ENCODE measurements at regions not wholly inside any gene's neighbourhood (a gene's known extent, or its start where the extent isn't known, plus 50 kb on each side); places are given as distances from the start of the nearest gene placed in this dataset.
A peak's percentile ranks its signal among the peaks of the same experiment; 100 is the strongest.
"Not testable (repeated sequence)": the region's sequence is repeated elsewhere in the genome, so short reads cannot be mapped to it uniquely, and the experiment has no call there.

DNA sequence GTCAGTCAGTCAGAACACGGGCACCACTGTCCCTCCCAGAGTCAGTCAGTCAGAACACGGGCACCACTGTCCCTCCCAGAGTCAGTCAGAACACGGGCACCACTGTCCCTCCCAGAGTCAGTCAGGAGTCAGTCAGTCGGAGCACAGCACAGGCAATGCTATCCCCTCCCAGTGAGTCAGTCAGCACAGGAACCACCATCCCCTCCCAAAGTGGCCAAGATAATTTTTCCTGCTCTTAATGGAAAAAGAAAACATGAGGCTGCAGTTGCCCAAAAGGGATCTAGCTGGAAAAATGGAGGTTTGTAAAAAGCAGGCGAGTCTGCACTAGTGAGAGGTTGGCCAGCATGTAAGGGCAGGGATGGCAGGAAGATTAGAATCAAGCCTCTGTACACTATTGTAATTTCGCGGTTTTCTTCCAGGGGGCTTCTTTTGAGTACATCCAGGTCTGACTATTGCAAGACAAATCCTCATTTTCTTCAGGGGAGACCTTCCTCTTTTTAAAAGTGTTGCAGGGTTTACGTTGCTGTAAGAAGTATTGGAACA, 213.8 kb downstream of the SIPA1L2 start:
- ChIA-PET CTCF (no interaction called here), POLR2A (no interaction called here)
- 59% methylated on average over 6 of the region's 8 CpGs for WGBS (ENCODE audit: low lambda C conversion rate)

DNA sequence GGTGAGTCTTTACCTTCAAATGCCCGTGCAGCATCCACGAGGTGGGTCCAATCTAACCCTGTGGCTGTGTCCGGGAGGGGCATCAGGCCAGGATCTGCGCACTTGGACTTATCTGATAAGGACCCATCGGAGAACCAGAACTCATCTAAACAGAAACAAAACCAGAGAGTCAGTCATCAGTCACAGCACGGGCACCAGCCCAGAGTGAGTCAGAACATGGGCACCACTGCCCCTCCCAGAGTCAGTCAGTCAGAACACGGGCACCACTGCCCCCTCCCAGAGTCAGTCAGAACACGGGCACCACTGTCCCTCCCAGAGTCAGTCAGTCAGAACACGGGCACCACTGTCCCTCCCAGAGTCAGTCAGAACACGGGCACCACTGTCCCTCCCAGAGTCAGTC, 214.5 kb downstream of the SIPA1L2 start:
- POLR2A ChIA-PET; H2AFZ ChIP-seq (ENCODE audit: low read depth); H3K4me2 ChIP-seq; H3K79me2 ChIP-seq (ENCODE audit: insufficient read depth); H3K9me3 ChIP-seq; H3K36me3 ChIP-seq (replicated peaks in 1 of 2; ENCODE audit: control insufficient read depth in 1 of 2, insufficient read depth in 2 of 2, low read length in 1 of 2); H3K9me2 ChIP-seq; H3K27ac ChIP-seq (ENCODE audit: low read depth in 2 of 2, low read length in 1 of 2); H3K27me3 ChIP-seq (ENCODE audit: insufficient read depth); H3K4me1 ChIP-seq (ENCODE audit: control insufficient read depth in 1 of 2, insufficient read depth in 2 of 2, low read depth in 1 of 2, low read length in 1 of 2); H4K20me1 ChIP-seq (ENCODE audit: insufficient read depth); H3F3A ChIP-seq (replicated peaks; ENCODE audit: insufficient read depth); CTCF ChIA-PET; H3K4me3 ChIP-seq (ENCODE audit: low read depth in 2 of 2, low read length in 1 of 2); DNase-seq; H3K9ac ChIP-seq: not testable (repeated sequence)
- 65% methylated on average over 9 of the region's 10 CpGs for WGBS (ENCODE audit: low lambda C conversion rate)

More for the DNA sequence above, 213.8 kb downstream of the SIPA1L2 start:
- Histone ChIP-seq H2AFZ (ENCODE audit: low read depth) (no peak overlapping the region), H3K4me1 (ENCODE audit: control insufficient read depth in 1 of 2, insufficient read depth in 2 of 2, low read depth in 1 of 2, low read length in 1 of 2) (peaks cover 0 to 2% of the 10 kb centered on the region in 2 experiments; a peak in 1 of 4 replicates), H3K27me3 (ENCODE audit: insufficient read depth) (no peaks in the 10 kb centered on the region), H4K20me1 (ENCODE audit: insufficient read depth) (no peaks in the 10 kb centered on the region), H3K9me3 (no peaks in the 10 kb centered on the region), H3K4me3 (ENCODE audit: low read depth in 2 of 2, low read length in 1 of 2) (no peak overlapping the region), H3F3A (replicated peaks; ENCODE audit: insufficient read depth) (no peaks in the 10 kb centered on the region), H3K27ac (ENCODE audit: low read depth in 2 of 2, low read length in 1 of 2) (no peak overlapping the region), H3K79me2 (ENCODE audit: insufficient read depth) (no peaks in the 10 kb centered on the region), H3K36me3 (replicated peaks in 1 of 2; ENCODE audit: control insufficient read depth in 1 of 2, insufficient read depth in 2 of 2, low read length in 1 of 2) (no peaks in the 10 kb centered on the region), H3K4me2 (no peak overlapping the region), H3K9ac (no peak overlapping the region), H3K9me2 (no peaks in the 10 kb centered on the region)
- no peak for TF ChIP-seq FOSL2 (IDR thresholded peaks at IDR 0.05; ENCODE audit: borderline replicate concordance, low read depth)
- TF ChIP-seq RXRA (IDR thresholded peaks at IDR 0.05; ENCODE audit: borderline replicate concordance, low read depth) = no peak
- TF ChIP-seq NRF1 (IDR thresholded peaks at IDR 0.05; ENCODE audit: low read depth, low read length) = no peak
- no peak for TF ChIP-seq FOXM1 (IDR thresholded peaks at IDR 0.05; ENCODE audit: low read depth)
- TF ChIP-seq EZH2phosphoT487 (IDR thresholded peaks at IDR 0.05; ENCODE audit: borderline replicate concordance, low read depth) = no peak
- TF ChIP-seq MEF2A (IDR thresholded peaks at IDR 0.05; ENCODE audit: borderline replicate concordance, low read depth) = no peak
- TF ChIP-seq, protein P1, sequence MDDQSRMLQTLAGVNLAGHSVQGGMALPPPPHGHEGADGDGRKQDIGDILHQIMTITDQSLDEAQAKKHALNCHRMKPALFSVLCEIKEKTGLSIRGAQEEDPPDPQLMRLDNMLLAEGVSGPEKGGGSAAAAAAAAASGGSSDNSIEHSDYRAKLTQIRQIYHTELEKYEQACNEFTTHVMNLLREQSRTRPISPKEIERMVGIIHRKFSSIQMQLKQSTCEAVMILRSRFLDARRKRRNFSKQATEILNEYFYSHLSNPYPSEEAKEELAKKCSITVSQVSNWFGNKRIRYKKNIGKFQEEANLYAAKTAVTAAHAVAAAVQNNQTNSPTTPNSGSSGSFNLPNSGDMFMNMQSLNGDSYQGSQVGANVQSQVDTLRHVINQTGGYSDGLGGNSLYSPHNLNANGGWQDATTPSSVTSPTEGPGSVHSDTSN (IDR thresholded peaks at IDR 0.05) = no peak
- no peak for TF ChIP-seq POLR2AphosphoS5 (IDR thresholded peaks at IDR 0.05; ENCODE audit: low read depth, low read length)
- no peak for TF ChIP-seq RCOR1 (IDR thresholded peaks at IDR 0.05; ENCODE audit: low read length)
- peak; percentile 27 for DNase-seq

DNA sequence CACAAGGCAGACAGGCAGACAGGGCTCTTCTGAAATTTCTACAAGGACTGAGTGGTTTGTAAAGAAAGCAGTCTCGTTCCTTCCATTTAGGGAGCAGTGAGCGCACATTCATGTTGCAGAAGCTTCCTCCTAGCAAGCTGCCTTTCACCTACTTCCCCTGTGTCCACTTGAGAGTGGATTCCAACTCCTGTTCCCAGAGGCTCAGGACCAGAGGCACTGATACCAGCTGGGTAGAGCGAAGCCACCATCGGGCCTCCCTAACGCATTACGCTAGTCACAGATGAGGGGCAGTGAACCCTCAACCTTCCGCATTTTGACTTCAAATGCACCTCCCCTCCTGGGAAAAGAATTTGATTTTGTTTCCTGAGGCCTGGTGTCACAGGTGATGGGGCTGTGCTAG, 215.8 kb downstream of the SIPA1L2 start:
- CTCF ChIA-PET = no interaction called here
- H3K36me3 ChIP-seq (replicated peaks in 1 of 2; ENCODE audit: control insufficient read depth in 1 of 2, insufficient read depth in 2 of 2, low read length in 1 of 2) = no peaks in the 10 kb centered on the region
- H3K9ac ChIP-seq = no peak overlapping the region
- H3K9me3 ChIP-seq = no peaks in the 10 kb centered on the region
- DNase-seq = no peak
- TF ChIP-seq, protein P2, sequence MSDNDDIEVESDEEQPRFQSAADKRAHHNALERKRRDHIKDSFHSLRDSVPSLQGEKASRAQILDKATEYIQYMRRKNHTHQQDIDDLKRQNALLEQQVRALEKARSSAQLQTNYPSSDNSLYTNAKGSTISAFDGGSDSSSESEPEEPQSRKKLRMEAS (IDR thresholded peaks at IDR 0.05; ENCODE audit: low read depth) = no peak
- TF ChIP-seq TAF1 (IDR thresholded peaks at IDR 0.05; ENCODE audit: borderline replicate concordance, low read depth, low read length) (no peak), TCF12 (IDR thresholded peaks at IDR 0.05) (no peak), ELF1 (IDR thresholded peaks at IDR 0.05) (no peak), EP300 (IDR thresholded peaks at IDR 0.05; ENCODE audit: borderline replicate concordance in 1 of 2, low read depth in 1 of 2, low read length in 1 of 2) (no peak), MEF2A (IDR thresholded peaks at IDR 0.05; ENCODE audit: borderline replicate concordance, low read depth) (no peak)
- TF ChIP-seq, protein P1 (IDR thresholded peaks at IDR 0.05) = no peak
- no peaks in the 10 kb centered on the region for H3K27me3 ChIP-seq (ENCODE audit: insufficient read depth)
- H3K4me1 ChIP-seq (ENCODE audit: control insufficient read depth in 1 of 2, insufficient read depth in 2 of 2, low read depth in 1 of 2, low read length in 1 of 2) = peaks cover 0 to 2% of the 10 kb centered on the region in 2 experiments; a peak in 1 of 4 replicates
- POLR2A ChIA-PET = no interaction called here
- no peak overlapping the region for H2AFZ ChIP-seq (ENCODE audit: low read depth)
- H3K4me2 ChIP-seq = no peak overlapping the region
- H3K9me2 ChIP-seq = no peaks in the 10 kb centered on the region
- no peak overlapping the region for H3K27ac ChIP-seq (ENCODE audit: low read depth in 2 of 2, low read length in 1 of 2)
- H4K20me1 ChIP-seq (ENCODE audit: insufficient read depth) = no peaks in the 10 kb centered on the region
- H3K79me2 ChIP-seq (ENCODE audit: insufficient read depth) = no peaks in the 10 kb centered on the region
- no peaks in the 10 kb centered on the region for H3F3A ChIP-seq (replicated peaks; ENCODE audit: insufficient read depth)
- no peak overlapping the region for H3K4me3 ChIP-seq (ENCODE audit: low read depth in 2 of 2, low read length in 1 of 2)
- WGBS (ENCODE audit: low lambda C conversion rate) = 77% methylated on average over 7 of the region's 7 CpGs

Data from SK-N-SH (cell line).